ENCODE measurements at regions not wholly inside any gene's neighbourhood (a gene's known extent, or its start where the extent isn't known, plus 50 kb on each side); places are given as distances from the start of the nearest gene placed in this dataset.

- H3K27me3 ChIP-seq (ENCODE audit: low read depth) = no peaks in the 10 kb centered on the region
- DNase-seq (no peak), ATAC-seq (no peak)
- H3K4me3 ChIP-seq = no peak overlapping the region
- no peaks in the 10 kb centered on the region for H3K4me1 ChIP-seq
- intact Hi-C loops (cut with DNase I) = no loop called here
- TF ChIP-seq CTCF (IDR thresholded peaks at IDR 0.05) = no peak
- H3K27ac ChIP-seq = no peak overlapping the region
- H3K9me3 ChIP-seq = no peaks in the 10 kb centered on the region
- H3K36me3 ChIP-seq = no peaks in the 10 kb centered on the region
Measured at GRCh38 chr4:14528918-14529317, 473.4 kb upstream of the CPEB2 start.

GRCh38 chr4:14529653-14530052 is 472.6 kb upstream of the CPEB2 start:
- H3K4me3 ChIP-seq = no peak overlapping the region
- H3K4me1 ChIP-seq = no peaks in the 10 kb centered on the region
- no peaks in the 10 kb centered on the region for H3K9me3 ChIP-seq
- intact Hi-C loops (cut with DNase I) = no loop called here
- H3K27ac ChIP-seq = no peak overlapping the region
- H3K27me3 ChIP-seq (ENCODE audit: low read depth) = no peaks in the 10 kb centered on the region
- H3K36me3 ChIP-seq = no peaks in the 10 kb centered on the region
- no peak for ATAC-seq
- TF ChIP-seq CTCF (IDR thresholded peaks at IDR 0.05) = no peak
- DNase-seq = no peak

GRCh38 chr4:14532436-14532835 is 469.8 kb upstream of the CPEB2 start:
- H3K27me3 ChIP-seq (ENCODE audit: low read depth) = no peaks in the 10 kb centered on the region
- DNase-seq (no peak), ATAC-seq (no peak)
- no peaks in the 10 kb centered on the region for H3K4me1 ChIP-seq
- intact Hi-C loops (cut with DNase I) = no loop called here
- no peak overlapping the region for H3K27ac ChIP-seq
- no peak for TF ChIP-seq CTCF (IDR thresholded peaks at IDR 0.05)
- no peaks in the 10 kb centered on the region for H3K36me3 ChIP-seq
- no peaks in the 10 kb centered on the region for H3K9me3 ChIP-seq
- H3K4me3 ChIP-seq = no peak overlapping the region

- Histone ChIP-seq H3K4me1 (no peaks in the 10 kb centered on the region), H3K36me3 (no peaks in the 10 kb centered on the region), H3K9me3 (no peaks in the 10 kb centered on the region), H3K27ac (no peak overlapping the region), H3K27me3 (ENCODE audit: low read depth) (no peaks in the 10 kb centered on the region), H3K4me3 (no peak overlapping the region)
- no peak for DNase-seq
- intact Hi-C loops (cut with DNase I) = no loop called here
- no peak for TF ChIP-seq CTCF (IDR thresholded peaks at IDR 0.05)
- ATAC-seq = no peak
Measured at GRCh38 chr4:14539246-14539645, 463.0 kb upstream of the CPEB2 start.

- H3K27me3 ChIP-seq (ENCODE audit: low read depth) = no peaks in the 10 kb centered on the region
- intact Hi-C loops (cut with DNase I) = no loop called here
- no peak for TF ChIP-seq CTCF (IDR thresholded peaks at IDR 0.05)
- H3K4me1 ChIP-seq = no peaks in the 10 kb centered on the region
- H3K36me3 ChIP-seq = no peaks in the 10 kb centered on the region
- no peak overlapping the region for H3K4me3 ChIP-seq
- DNase-seq (no peak), ATAC-seq (no peak)
- no peak overlapping the region for H3K27ac ChIP-seq
- no peaks in the 10 kb centered on the region for H3K9me3 ChIP-seq
Measured at GRCh38 chr4:14545163-14545562, 457.1 kb upstream of the CPEB2 start.

GRCh38 chr4:14545807-14546206 is 456.5 kb upstream of the CPEB2 start:
- ATAC-seq = no peak
- no peaks in the 10 kb centered on the region for H3K27me3 ChIP-seq (ENCODE audit: low read depth)
- DNase-seq = no peak
- intact Hi-C loops (cut with DNase I) = no loop called here
- H3K36me3 ChIP-seq = no peaks in the 10 kb centered on the region
- H3K4me3 ChIP-seq = no peak overlapping the region
- H3K4me1 ChIP-seq = no peaks in the 10 kb centered on the region
- no peaks in the 10 kb centered on the region for H3K9me3 ChIP-seq
- H3K27ac ChIP-seq = no peak overlapping the region
- TF ChIP-seq CTCF (IDR thresholded peaks at IDR 0.05) = no peak

Data from lower lobe of right lung (tissue), 2 donors.